ENCODE measurements at regions not wholly inside any gene's neighbourhood (a gene's known extent, or its start where the extent isn't known, plus 50 kb on each side); places are given as distances from the start of the nearest gene placed in this dataset.

- intact Hi-C loops (cut with DNase I; ENCODE audit: low total_unique reads): no loop called here
- H3K4me3 ChIP-seq: no peak overlapping the region
- H3K27ac ChIP-seq: no peak overlapping the region
- DNase-seq: peak in 1 of 2 donors; percentile 16
- no peak for TF ChIP-seq CTCF (IDR thresholded peaks at IDR 0.05)
- no peak for TF ChIP-seq POLR2AphosphoS5 (IDR thresholded peaks at IDR 0.05)
- TF ChIP-seq EP300 (IDR thresholded peaks at IDR 0.05): no peak
- TF ChIP-seq POLR2A (IDR thresholded peaks at IDR 0.05): no peak
- no peaks in the 10 kb centered on the region for H3K9me3 ChIP-seq
- no peaks in the 10 kb centered on the region for H3K4me1 ChIP-seq
- 68 to 76% (median 71%) methylated on average over 17 of the region's 17 CpGs for WGBS, 5 donors
- H3K36me3 ChIP-seq: no peaks in the 10 kb centered on the region
- peaks cover 0 to 86% (median 41%) of the 10 kb centered on the region in 3 donors for H3K27me3 ChIP-seq
Measured at GRCh38 chr1:4602462-4603294, 51.7 kb upstream of the AJAP1 start.

GRCh38 chr1:4603295-4604110 lies 50.9 kb upstream of the AJAP1 start:
- 53 to 61% (median 59%) methylated on average over 15 to 16 of the region's 16 CpGs for WGBS, 5 donors
- Histone ChIP-seq H3K4me1 (no peaks in the 10 kb centered on the region), H3K27ac (no peak overlapping the region), H3K4me3 (no peak overlapping the region), H3K36me3 (no peaks in the 10 kb centered on the region), H3K27me3 (peaks cover 0 to 94% (median 41%) of the 10 kb centered on the region in 3 donors), H3K9me3 (peaks cover 0 to 1% (median 0%) of the 10 kb centered on the region in 4 donors)
- intact Hi-C loops (cut with DNase I; ENCODE audit: low total_unique reads): no loop called here
- DNase-seq: no peak
- no peak for TF ChIP-seq POLR2AphosphoS5 (IDR thresholded peaks at IDR 0.05)
- TF ChIP-seq CTCF (IDR thresholded peaks at IDR 0.05): no peak
- TF ChIP-seq POLR2A (IDR thresholded peaks at IDR 0.05): no peak
- TF ChIP-seq EP300 (IDR thresholded peaks at IDR 0.05): no peak
